Fibroblast of mammary gland (primary cell): ENCODE measurements at regions not wholly inside any gene's neighbourhood (a gene's known extent, or its start where the extent isn't known, plus 50 kb on each side); places are given as distances from the start of the nearest gene placed in this dataset.

Source experiments
- DNase-seq: peaks from one replicate; pipeline ENCODE4 v3.0.0-alpha.2; 2010; ENCODE audit warnings: low read depth
- H3K4me3 ChIP-seq: 2 replicates; pipeline ENCODE4 v1.5.1; 2011; ENCODE audit warnings: low read depth, mild to moderate bottlenecking, low read length, moderate library complexity; ENCODE audit not compliant: control insufficient read depth
- CTCF ChIP-seq: conservative IDR thresholded peaks from 2 replicates; pipeline ENCODE4 v1.5.1; 2011; ENCODE audit warnings: low read depth, low read length, inconsistent platforms; ENCODE audit not compliant: control insufficient read depth, insufficient read depth

DNA sequence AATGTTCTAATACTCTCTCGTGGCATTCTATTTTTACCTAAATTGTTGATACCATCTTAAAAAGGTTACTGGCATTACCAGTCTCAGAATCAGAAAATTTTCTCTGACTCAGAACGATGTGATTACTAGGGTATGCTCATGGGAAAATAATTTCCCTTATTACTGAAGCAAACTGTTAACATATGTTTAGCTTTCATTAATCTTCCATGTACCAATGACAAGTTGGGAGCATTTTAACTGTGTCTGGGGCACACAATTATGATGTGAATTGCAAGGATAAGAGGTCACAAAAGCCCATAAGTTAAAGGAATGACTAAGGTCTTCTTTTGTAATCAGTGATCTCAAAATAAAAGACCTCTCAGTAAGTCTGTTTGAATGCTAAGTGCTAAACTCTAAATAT is 1254.6 kb downstream of the PCDH18 start:
- no peak for DNase-seq
- no peak overlapping the region for H3K4me3 ChIP-seq
- no peak for TF ChIP-seq CTCF

DNA sequence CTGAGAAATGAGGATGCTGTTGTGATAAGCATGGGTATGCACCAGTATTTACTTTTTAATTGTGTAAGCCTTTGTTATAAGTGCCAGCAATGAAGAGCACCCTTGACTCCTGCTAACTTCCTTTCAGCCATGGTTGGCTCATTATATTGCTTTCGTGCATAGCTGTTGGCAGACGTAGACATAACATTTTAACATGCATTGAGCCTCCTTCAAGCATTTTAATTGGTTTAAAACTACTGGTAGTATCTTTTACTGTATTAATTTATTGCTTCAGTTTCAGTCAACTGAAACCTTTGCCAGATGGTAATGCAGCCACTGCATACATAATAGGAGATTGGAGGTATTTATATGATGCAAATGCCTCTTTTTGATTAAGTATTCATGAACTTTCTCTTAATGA is 1285.4 kb downstream of the PCDH18 start:
- no peak overlapping the region for H3K4me3 ChIP-seq
- no peak for TF ChIP-seq CTCF
- DNase-seq = no peak

DNA sequence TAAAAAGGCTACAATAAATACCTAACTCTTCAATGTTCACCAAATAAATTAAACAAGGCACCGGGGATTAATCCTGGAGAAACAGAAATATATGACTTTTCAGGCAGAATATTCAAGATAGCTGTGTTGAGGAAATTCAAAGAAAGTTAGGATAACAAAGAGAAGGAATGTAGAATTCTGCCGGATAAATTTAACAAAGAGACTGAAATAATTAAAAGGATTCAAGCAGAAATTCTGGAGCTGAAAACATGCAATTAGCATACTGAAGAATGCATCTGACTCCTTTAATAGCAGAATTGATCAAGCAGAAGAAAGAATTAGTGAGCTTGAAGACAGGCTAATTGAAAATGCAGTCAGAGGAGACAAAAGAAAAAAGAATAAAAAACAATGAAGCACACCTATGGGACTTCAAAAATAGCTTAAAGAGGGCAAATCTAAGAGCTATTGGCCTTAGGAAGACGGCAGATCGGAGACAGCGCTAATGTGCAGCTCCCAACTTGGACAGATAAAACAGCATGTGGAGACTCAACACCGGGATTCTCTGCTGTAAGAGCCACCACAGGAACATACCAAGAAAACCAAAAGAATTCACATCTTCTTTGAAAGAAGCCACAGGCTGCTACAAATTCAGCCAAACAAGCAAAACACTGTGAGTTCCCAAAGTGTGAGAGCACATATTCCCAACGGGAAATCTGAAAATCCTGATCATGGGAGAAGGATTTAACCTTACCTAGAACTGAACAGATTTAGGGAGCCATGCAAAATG is 1290.9 kb downstream of the PCDH18 start:
- no peak for TF ChIP-seq CTCF
- DNase-seq = no peak
- H3K4me3 ChIP-seq = no peak overlapping the region

DNA sequence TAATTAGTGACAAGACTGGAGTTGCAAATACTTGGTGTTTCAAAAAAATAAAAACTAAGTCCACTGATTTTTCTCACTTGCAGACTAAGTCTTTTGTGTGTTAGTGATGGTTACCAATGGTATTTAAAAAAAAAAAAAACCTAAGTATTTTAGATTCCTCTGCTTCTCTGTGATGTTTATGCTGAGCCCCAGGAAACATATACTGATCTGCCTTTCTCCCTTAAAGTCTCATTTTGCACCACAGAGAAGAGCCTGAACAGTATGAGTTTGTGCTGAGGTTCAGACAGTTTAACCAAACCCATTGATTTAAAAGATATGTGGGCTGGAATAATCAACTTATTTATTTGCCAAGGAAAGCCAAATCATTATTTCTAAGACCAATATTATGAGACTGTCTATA is 1305.0 kb downstream of the PCDH18 start:
- DNase-seq = no peak
- no peak for TF ChIP-seq CTCF
- no peak overlapping the region for H3K4me3 ChIP-seq

- DNase-seq = no peak
- no peak overlapping the region for H3K4me3 ChIP-seq
- TF ChIP-seq CTCF = no peak
Observed at GRCh38 chr4:136219592-136220125, 1312.6 kb downstream of the PCDH18 start.

GRCh38 chr4:136203199-136203598 is 1329.1 kb downstream of the PCDH18 start:
- no peak overlapping the region for H3K4me3 ChIP-seq
- no peak for DNase-seq
- no peak for TF ChIP-seq CTCF
